ENCODE measurements at regions not wholly inside any gene's neighbourhood (a gene's known extent, or its start where the extent isn't known, plus 50 kb on each side); places are given as distances from the start of the nearest gene placed in this dataset.

DNA sequence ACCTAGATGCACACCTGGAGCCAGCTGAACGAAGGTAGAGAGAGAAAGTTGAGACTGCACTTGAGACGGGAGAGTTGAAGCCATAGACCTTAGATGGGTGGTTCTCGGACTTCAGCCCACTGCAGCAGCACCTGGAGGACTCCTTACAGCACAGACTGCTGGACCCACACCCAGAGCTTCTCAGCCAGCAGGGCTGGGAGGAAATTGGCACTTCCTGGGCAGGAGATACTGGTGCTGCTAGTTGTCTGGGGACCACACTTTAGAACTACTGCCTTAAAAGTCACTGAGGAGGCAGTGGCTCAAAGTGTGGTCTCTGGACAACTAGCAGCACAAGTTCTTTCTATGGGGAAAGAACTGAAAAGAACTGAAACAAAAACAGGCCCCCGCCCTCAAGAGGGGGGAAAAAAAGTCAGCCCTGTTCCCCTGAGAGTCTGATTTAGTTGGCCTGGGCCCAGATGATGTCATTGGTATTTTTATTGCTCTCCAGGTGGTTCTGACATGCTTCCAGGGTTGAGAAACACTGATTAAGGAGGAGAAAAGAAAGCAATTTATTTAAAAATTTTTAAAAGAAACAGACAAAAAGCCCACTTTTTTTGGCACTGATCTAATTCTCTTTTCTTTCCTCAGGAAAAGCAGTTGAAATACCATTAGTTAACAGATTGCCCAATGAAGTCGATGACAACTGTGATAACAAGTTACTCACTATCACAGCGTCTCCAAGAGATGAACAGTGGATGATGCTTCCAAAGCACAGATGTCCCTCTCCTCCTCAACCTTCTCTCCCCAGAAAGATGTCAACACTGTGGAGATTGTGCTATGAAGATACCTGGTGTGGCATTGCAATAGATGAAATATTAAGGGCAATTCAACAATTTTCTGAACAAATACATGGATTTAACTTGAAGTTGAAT, 73.6 kb upstream of the ADAMTS16 start:
- no peaks in the 10 kb centered on the region for H3K36me3 Mint-ChIP-seq (ENCODE audit: low read depth)
- H3K9me3 Mint-ChIP-seq (ENCODE audit: insufficient read depth), result no peaks in the 10 kb centered on the region
- ChIA-PET CTCF (no interaction called here), POLR2A (no interaction called here)
- ATAC-seq (no peak), DNase-seq (no peak)
- H3K27me3 Mint-ChIP-seq (ENCODE audit: low read depth), result no peaks in the 10 kb centered on the region
- H3K4me1 Mint-ChIP-seq (ENCODE audit: low read depth), result no peaks in the 10 kb centered on the region
- no peak overlapping the region for H3K27ac Mint-ChIP-seq
- no peak overlapping the region for H3K4me3 Mint-ChIP-seq

DNA sequence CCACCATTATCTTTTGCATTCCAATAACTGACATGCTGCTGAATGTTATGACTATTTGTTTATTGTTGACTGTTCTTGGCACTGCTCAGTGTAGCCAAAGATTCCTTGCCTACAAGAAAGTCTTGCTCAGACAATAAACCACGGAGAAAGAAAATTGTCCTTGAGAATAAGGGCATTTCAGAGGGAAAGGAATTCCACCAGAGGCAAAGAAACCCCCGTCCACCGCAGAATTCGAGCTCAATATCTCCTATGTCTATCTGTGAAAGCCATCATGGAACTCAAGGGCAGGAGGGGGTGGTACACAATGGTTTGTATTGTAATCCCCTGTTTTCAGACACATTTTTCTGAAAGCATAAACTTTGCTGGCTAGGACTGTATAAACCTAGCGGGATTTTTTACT, 70.3 kb upstream of the ADAMTS16 start:
- CTCF ChIA-PET, result no interaction called here
- DNase-seq (no peak), ATAC-seq (no peak)
- Mint-ChIP-seq H3K9me3 (ENCODE audit: insufficient read depth) (no peaks in the 10 kb centered on the region), H3K4me3 (no peak overlapping the region), H3K27ac (no peak overlapping the region), H3K36me3 (ENCODE audit: low read depth) (no peaks in the 10 kb centered on the region), H3K4me1 (ENCODE audit: low read depth) (no peaks in the 10 kb centered on the region), H3K27me3 (ENCODE audit: low read depth) (no peaks in the 10 kb centered on the region)
- POLR2A ChIA-PET, result no interaction called here

DNA sequence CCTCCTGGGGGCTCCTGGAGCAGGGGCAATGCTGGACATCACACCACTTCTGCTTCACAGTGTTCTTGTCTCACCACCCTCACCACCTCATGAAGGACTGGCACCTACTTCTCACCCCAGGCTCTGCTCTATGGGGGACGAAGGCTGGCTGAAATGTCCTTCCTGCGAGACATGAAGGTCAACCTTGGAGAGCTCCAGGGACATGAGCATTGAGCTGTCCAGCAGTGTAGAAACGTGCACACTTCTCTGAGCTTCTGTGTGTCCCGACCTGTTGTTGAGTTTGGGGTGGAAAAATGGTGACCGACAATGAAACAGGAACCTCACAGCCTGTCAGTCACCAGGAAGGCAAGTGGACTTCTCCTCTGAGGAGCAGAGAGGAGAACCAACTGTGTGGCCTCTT, 68.6 kb upstream of the ADAMTS16 start:
- DNase-seq (no peak), ATAC-seq (no peak)
- POLR2A ChIA-PET, result no interaction called here
- CTCF ChIA-PET, result no interaction called here
- Mint-ChIP-seq H3K36me3 (ENCODE audit: low read depth) (no peaks in the 10 kb centered on the region), H3K4me3 (no peak overlapping the region), H3K27me3 (ENCODE audit: low read depth) (no peaks in the 10 kb centered on the region), H3K4me1 (ENCODE audit: low read depth) (no peaks in the 10 kb centered on the region), H3K9me3 (ENCODE audit: insufficient read depth) (no peaks in the 10 kb centered on the region), H3K27ac (no peak overlapping the region)

DNA sequence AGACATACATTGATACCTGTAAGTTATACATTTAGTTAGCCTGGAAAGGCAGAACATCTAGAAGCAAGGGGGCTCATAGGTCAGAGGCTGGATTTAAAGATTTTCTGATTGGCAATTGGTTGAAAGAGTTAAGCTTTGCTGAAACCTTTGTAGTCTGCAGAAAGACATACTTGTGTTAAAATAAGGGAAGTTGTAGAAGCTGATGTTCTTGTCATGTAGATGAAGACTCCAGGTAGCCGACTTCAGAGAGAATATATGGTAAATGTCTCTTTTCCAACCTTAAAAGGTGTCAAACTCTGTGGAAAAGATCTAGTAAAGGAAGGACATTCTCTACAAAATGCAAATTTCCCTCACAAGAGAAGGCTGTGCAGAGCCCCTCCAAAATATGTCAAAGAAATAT, 62.9 kb upstream of the ADAMTS16 start:
- ChIA-PET CTCF (no interaction called here), POLR2A (no interaction called here)
- Mint-ChIP-seq H3K4me3 (no peak overlapping the region), H3K9me3 (ENCODE audit: insufficient read depth) (no peaks in the 10 kb centered on the region), H3K4me1 (ENCODE audit: low read depth) (no peaks in the 10 kb centered on the region), H3K27ac (no peak overlapping the region), H3K36me3 (ENCODE audit: low read depth) (no peaks in the 10 kb centered on the region), H3K27me3 (ENCODE audit: low read depth) (no peaks in the 10 kb centered on the region)
- DNase-seq (no peak), ATAC-seq (no peak)

DNA sequence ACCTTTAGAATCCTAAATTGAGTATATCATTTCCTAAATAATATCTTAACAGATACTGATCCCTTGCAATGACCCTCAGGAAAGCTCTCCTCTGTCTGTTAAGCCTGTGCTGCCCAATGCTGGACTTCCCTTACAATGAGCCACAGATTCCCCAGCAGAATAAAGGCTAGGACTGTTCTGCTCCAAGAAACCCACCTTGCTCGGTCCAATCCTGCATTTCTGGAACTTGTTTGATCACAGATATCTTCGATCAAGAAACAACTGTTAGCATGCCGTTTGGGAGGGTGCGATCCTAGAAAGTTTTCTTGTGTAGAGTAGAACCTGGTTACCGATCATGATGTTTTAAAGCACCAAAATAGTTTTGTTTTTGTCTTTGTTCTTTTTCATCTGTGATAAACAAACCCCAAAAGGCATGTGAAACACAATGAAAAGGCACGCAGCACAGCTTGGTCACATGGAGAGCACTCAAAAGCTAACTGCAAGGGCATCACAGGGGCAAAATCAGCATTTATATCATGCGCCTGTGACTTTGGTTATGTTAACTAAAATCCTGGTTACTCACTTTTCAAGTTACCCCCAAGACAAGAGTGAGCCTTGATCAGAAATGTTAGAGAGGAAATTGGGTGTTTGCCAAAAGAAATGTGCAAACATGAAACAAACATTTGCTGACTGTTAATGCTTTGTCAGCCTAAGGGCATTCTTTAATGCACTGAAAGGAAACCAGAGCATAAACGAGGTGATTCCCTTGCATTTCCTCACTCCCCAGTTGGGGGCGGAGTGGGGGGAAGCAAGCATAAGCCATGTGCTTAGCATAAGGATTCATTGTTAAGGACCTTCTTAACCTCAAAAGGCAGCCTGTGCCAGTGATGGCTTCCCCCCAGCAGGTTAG, 61.9 kb upstream of the ADAMTS16 start:
- ATAC-seq (no peak), DNase-seq (no peak)
- POLR2A ChIA-PET, result no interaction called here
- Mint-ChIP-seq H3K4me1 (ENCODE audit: low read depth) (no peaks in the 10 kb centered on the region), H3K27ac (no peak overlapping the region), H3K4me3 (no peak overlapping the region), H3K36me3 (ENCODE audit: low read depth) (no peaks in the 10 kb centered on the region), H3K27me3 (ENCODE audit: low read depth) (no peaks in the 10 kb centered on the region), H3K9me3 (ENCODE audit: insufficient read depth) (no peaks in the 10 kb centered on the region)
- CTCF ChIA-PET, result no interaction called here

DNA sequence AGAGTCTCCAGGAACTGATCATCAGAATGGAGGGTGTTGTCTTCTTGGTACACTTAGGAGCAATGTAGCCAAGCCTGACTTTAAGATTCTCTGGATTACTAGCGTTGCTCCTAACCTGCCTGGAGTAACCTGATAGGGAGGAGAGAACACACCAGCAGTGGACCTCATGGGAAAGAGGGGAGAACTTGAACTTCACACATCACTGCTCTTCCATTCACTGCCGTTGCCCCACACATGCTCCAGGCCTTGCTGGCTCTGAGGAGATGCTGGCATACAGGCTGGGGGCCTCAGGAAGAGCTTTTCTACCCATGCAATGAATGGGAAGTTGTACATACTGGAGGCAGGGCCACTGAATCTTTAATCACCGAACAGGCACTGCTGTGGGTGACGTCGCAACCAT, 60.3 kb upstream of the ADAMTS16 start:
- Mint-ChIP-seq H3K27me3 (ENCODE audit: low read depth) (no peaks in the 10 kb centered on the region), H3K9me3 (ENCODE audit: insufficient read depth) (no peaks in the 10 kb centered on the region), H3K4me1 (ENCODE audit: low read depth) (no peaks in the 10 kb centered on the region), H3K27ac (no peak overlapping the region), H3K36me3 (ENCODE audit: low read depth) (no peaks in the 10 kb centered on the region), H3K4me3 (no peak overlapping the region)
- CTCF ChIA-PET, result no interaction called here
- POLR2A ChIA-PET, result no interaction called here
- no peak for DNase-seq
- ATAC-seq, result no peak

DNA sequence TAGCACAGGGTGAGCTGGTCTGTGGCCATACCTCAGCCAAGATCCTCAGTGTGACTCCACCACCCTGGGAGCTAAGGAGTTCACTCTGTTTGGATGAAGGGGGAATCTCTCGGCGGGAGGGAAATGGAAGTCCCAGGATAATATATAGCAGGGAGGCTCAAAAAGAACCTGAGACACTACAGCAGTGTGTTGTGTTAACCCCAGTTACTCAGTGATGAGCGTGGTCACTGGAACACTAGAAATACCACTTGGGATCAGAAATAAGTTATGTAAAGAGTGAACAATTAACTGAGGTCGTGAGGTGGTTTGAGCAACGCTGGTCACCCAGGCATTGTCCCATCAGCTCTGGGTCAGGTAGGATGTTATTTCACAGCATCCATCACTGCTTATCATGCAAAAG, 59.3 kb upstream of the ADAMTS16 start:
- Mint-ChIP-seq H3K27me3 (ENCODE audit: low read depth) (no peaks in the 10 kb centered on the region), H3K36me3 (ENCODE audit: low read depth) (no peaks in the 10 kb centered on the region), H3K27ac (no peak overlapping the region), H3K4me3 (no peak overlapping the region), H3K4me1 (ENCODE audit: low read depth) (no peaks in the 10 kb centered on the region), H3K9me3 (ENCODE audit: insufficient read depth) (no peaks in the 10 kb centered on the region)
- no peak for DNase-seq
- no peak for ATAC-seq
- CTCF ChIA-PET, result no interaction called here
- POLR2A ChIA-PET, result no interaction called here

DNA sequence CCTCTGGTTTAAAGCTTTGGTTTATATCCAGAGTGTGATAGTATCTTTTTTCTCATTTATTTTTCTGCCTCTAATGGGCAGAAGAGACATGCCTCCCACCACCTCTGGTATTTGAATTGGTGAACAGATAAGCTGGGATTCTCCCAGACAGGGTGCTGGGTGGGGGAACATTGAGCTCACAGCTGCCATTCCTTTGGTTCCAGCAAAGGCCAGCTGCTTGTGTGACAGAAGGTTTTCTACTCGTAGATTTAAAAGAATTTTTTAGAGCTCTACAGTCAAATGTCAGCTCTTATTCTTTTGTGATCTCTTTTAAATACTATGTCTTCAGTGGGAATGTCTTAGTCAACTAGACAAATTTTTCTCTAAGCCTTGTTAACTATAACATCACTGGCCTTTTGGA, 54.7 kb upstream of the ADAMTS16 start:
- Mint-ChIP-seq H3K9me3 (ENCODE audit: insufficient read depth) (no peaks in the 10 kb centered on the region), H3K4me1 (ENCODE audit: low read depth) (no peaks in the 10 kb centered on the region), H3K27ac (no peak overlapping the region), H3K36me3 (ENCODE audit: low read depth) (no peaks in the 10 kb centered on the region), H3K4me3 (no peak overlapping the region), H3K27me3 (ENCODE audit: low read depth) (no peaks in the 10 kb centered on the region)
- ATAC-seq (no peak), DNase-seq (no peak)
- ChIA-PET POLR2A (no interaction called here), CTCF (no interaction called here)

DNA sequence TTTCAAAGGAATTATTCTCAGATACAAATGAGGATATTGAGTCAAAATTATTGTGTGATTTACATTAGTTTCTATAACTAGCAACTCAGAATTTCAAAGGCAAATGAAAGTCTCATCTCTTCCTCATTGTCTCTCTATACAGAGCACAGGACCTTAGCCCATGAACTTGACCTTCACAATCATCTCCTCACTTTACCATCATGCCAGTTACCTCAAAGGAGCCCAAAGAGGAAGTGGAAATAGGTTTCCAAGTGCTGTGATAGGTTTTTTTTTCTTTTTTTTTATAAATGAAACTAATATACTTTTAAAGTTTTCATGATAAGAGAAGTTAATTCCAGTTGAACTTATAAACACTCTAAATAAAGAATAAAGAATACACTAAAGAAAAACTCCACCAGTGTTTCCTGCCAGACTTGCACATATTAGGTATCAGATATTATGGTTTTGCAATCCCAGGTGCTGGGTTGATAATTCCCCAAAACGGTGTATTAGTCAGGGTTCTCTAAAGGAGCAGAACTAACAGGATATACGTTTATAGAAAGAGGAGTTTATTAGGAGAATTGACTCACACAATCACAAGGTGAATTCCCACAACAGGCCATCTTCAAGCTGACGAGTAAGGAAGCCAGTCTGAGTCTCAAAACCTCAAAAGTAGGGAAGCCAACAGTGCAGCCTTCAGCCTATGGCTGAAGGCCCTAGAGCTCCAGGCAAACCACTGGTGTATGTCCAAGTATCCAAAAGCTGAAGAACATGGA, 50.1 kb upstream of the ADAMTS16 start:
- POLR2A ChIA-PET, result no interaction called here
- Mint-ChIP-seq H3K4me3 (no peak overlapping the region), H3K27ac (no peak overlapping the region), H3K36me3 (ENCODE audit: low read depth) (no peaks in the 10 kb centered on the region), H3K27me3 (ENCODE audit: low read depth) (no peaks in the 10 kb centered on the region), H3K9me3 (ENCODE audit: insufficient read depth) (no peaks in the 10 kb centered on the region), H3K4me1 (ENCODE audit: low read depth) (no peaks in the 10 kb centered on the region)
- ATAC-seq, result no peak
- CTCF ChIA-PET, result no interaction called here
- no peak for DNase-seq
